Tibial nerve (tissue), 4 donors: ENCODE measurements at regions not wholly inside any gene's neighbourhood (a gene's known extent, or its start where the extent isn't known, plus 50 kb on each side); places are given as distances from the start of the nearest gene placed in this dataset.

Source experiments
- CTCF ChIP-seq, 5 experiments: fragments of 200-600 bp in 3 of 5; fragments of 450-650 bp in 2 of 5; sonication (generic) in 3 of 5; IDR thresholded peaks; one replicate each; pipeline ENCODE4 v1.5.1; 2016 to 2019; ENCODE audit warnings: antibody characterized with exemption in 5 of 5, mild to moderate bottlenecking in 3 of 5, moderate library complexity in 2 of 5
- EP300 ChIP-seq, 2 donors: sonication (generic); formaldehyde crosslinking; IDR thresholded peaks; one replicate each; pipeline ENCODE4 v1.6.1; 2017; ENCODE audit warnings: antibody characterized with exemption in 2 of 2, mild to moderate bottlenecking in 1 of 2
- POLR2A ChIP-seq, 2 donors: fragments of 450-650 bp; IDR thresholded peaks; one replicate each; pipeline ENCODE4 v1.6.1; 2017; ENCODE audit warnings: antibody characterized with exemption in 2 of 2, mild to moderate bottlenecking in 2 of 2, moderate library complexity in 2 of 2

DNA sequence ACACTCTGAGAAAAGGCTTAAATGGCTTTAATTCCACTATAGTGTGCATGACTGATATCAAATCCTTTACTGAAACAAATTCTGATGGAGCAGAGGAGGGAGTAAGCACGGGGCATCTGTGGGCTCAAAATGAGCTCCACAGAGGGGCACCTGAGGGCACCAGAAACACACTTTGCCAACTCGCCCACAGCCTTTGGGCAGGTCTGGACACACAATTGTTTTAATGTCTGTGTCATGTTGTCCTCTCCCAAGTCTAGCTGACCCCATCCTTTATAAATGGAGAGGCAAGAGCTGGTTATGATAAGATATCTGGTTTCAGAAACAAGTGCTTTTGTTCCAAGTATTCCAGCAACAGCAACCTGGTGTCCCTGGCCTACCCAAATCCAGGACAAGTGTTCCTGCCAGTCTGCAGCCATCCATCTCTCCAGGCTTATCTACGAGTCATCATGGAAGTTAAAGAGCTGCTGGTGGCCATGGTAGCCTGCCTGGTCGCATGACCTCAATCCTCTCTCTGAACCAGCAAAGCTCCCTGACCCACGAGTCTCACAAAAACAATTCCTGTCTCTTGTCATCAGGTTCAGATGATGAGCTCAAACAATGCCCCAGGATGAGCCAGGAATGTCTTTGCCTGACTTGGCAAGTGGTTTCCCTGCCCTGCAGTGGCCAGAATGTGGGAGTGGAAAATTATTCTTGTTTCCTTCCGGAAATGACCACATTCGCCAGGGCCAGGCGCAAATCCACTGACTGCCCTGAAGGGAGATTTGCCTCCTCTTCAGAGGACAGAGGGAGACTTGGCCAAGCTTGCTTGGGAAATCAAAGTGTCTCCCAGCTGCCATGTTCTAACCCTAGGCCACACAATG is 64.4 kb upstream of the TPM1 start:
- TF ChIP-seq CTCF (IDR thresholded peaks at IDR 0.05) (no peak), EP300 (IDR thresholded peaks at IDR 0.05) (no peak), POLR2A (IDR thresholded peaks at IDR 0.05) (no peak)
